Ishikawa (cell line): ENCODE measurements at regions not wholly inside any gene's neighbourhood (a gene's known extent, or its start where the extent isn't known, plus 50 kb on each side); places are given as distances from the start of the nearest gene placed in this dataset.

Source experiments
- NFIC ChIP-seq: IDR thresholded peaks from 2 replicates; pipeline ENCODE4 v1.6.1; 2012
- REST ChIP-seq: IDR thresholded peaks from 2 replicates; pipeline ENCODE4 v1.6.1; 2012; ENCODE audit warnings: low read depth, mild to moderate bottlenecking
- TCF12 ChIP-seq: IDR thresholded peaks from 2 replicates; pipeline ENCODE4 v1.6.1; 2012; ENCODE audit warnings: low read depth

DNA sequence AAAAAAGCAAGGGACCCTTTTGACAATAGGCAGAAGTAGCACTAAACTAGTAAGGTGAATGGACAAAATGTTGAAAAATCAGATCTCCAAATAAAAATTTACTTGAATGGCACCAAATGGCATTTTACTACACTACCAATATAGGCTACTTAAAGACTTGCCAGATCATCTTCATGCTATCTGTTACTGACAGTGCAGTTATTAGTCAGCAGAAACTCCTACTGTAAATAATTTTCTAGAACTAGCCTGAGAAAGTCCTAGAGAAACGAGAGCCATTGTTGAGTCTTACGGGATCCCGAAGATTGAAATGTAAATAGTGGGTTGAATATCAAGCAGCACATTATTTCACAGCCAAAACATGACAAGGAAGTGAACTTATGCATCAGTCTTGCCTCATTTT lies 350.3 kb downstream of the SEC23A start:
- TF ChIP-seq NFIC: no peak
- no peak for TF ChIP-seq TCF12
- TF ChIP-seq REST: no peak
